ENCODE measurements at regions not wholly inside any gene's neighbourhood (a gene's known extent, or its start where the extent isn't known, plus 50 kb on each side); places are given as distances from the start of the nearest gene placed in this dataset.
A peak's percentile ranks its signal among the peaks of the same experiment; 100 is the strongest.

DNA sequence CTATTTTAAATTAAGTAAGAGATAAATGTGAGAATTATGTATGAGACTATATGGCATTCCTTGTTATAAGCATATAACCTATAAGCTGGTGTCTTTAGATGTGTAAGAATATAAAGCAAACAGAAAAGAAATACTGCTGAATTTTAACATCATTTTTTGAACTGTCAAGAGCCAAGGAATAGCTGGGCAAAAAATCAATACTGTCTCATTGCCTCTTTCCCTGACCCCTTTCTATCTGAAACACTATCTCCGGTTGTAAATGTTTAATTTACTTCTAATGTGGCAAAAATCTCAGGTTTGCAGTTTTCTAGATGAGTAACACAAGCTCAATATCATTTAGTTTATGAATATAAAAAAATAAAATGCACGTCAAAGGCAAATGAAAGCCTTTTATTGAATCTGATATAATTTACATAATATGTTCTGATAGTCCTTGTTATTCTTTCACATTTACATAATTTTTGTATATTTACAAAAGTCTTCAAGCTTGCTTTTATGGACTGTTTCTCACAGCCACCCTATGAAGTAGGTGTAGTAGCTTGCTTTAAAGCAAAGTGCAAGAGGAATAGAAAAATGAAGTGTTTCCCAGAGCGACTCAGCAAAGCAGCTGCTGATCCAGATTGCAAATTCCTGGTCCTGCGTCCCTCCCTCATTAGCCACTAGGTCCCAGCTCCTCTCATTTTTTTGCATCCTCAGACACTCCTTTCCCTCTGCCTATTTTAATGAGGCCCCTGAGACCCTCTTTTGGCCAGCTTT is 188.2 kb upstream of the RFC3 start:
- Histone ChIP-seq H3K9me3 (ENCODE audit: low read length) (no peaks in the 10 kb centered on the region), H3K36me3 (ENCODE audit: insufficient read depth, low read length) (no peaks in the 10 kb centered on the region), H3K4me1 (ENCODE audit: insufficient read depth, low read length) (peaks cover 15% of the 10 kb centered on the region), H3K4me3 (ENCODE audit: low read length) (no peak overlapping the region), H3K27me3 (ENCODE audit: insufficient read depth, low read length) (no peaks in the 10 kb centered on the region), H2AFZ (ENCODE audit: low read depth, low read length) (no peak overlapping the region)

DNA sequence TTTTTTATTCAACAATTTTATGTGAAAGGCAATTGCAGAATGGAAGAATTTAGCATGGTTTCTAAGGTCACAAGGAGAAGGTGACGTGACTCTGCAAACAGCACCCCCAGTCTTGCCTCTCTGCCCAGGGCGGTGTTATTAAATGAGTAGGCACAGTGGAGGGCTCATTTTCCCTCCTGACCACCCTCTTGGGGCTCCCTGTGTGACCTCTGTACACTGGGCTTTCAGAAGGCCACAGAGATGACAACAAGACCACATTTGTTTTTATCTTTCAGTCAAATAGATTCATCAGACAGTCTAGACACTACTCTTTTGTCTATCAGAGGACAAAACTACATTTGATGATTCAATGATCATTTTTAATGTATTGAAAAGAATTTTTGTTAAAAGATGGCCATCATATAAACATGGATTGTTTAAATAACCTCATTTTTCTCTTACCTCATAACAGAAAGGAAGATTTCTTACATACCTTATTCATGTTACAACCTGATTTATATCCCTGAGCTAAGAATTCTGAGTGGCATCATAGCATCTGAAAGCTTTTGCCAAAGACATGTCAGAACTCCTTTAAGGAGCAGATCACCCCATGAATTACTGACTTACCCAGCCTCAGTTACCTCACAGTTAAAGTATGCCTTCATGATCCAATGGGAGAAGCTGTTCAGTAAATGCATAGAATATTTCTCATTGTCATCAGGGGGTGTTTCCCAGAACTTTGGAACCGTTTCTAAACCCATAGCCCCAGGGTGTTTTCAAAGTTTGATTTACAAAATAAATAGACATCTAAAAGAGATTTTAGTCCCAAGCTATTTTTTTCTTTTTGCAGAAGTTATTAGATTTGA is 184.0 kb upstream of the RFC3 start:
- no peak overlapping the region for H3K4me3 ChIP-seq (ENCODE audit: low read length)
- peaks cover 16% of the 10 kb centered on the region for H3K4me1 ChIP-seq (ENCODE audit: insufficient read depth, low read length)
- H3K27me3 ChIP-seq (ENCODE audit: insufficient read depth, low read length): no peaks in the 10 kb centered on the region
- H3K36me3 ChIP-seq (ENCODE audit: insufficient read depth, low read length): no peaks in the 10 kb centered on the region
- no peaks in the 10 kb centered on the region for H3K9me3 ChIP-seq (ENCODE audit: low read length)
- H2AFZ ChIP-seq (ENCODE audit: low read depth, low read length): peak overlapping the region; percentile 38

GRCh38 chr13:33634546-33634982 is 183.4 kb upstream of the RFC3 start:
- H3K9me3 ChIP-seq (ENCODE audit: low read length): no peaks in the 10 kb centered on the region
- H2AFZ ChIP-seq (ENCODE audit: low read depth, low read length): peak overlapping the region; percentile 38
- H3K27me3 ChIP-seq (ENCODE audit: insufficient read depth, low read length): no peaks in the 10 kb centered on the region
- no peaks in the 10 kb centered on the region for H3K36me3 ChIP-seq (ENCODE audit: insufficient read depth, low read length)
- H3K4me3 ChIP-seq (ENCODE audit: low read length): no peak overlapping the region
- H3K4me1 ChIP-seq (ENCODE audit: insufficient read depth, low read length): peaks cover 16% of the 10 kb centered on the region

DNA sequence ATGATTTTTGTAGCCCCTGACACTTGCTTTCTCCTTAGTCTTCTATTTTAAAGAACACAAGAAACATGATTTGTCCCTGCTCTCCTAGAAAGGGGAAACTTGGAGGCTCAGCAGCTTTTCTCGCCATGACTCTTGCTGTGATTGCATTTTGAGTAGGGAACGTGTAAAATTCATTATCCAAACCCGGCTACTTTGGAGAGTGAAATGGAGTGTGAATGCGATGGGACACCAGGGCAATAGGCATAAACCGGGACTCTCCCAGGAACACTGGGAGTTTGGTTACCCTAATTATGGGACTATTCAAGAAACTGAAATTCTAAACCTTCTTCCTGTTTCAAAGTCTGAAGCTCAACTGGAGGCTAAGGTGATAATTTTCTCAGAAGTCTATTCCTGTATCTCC is 181.7 kb upstream of the RFC3 start:
- no peak overlapping the region for H2AFZ ChIP-seq (ENCODE audit: low read depth, low read length)
- H3K4me1 ChIP-seq (ENCODE audit: insufficient read depth, low read length): peaks cover 16% of the 10 kb centered on the region
- H3K9me3 ChIP-seq (ENCODE audit: low read length): no peaks in the 10 kb centered on the region
- H3K4me3 ChIP-seq (ENCODE audit: low read length): no peak overlapping the region
- H3K36me3 ChIP-seq (ENCODE audit: insufficient read depth, low read length): no peaks in the 10 kb centered on the region
- no peaks in the 10 kb centered on the region for H3K27me3 ChIP-seq (ENCODE audit: insufficient read depth, low read length)

- H3K9me3 ChIP-seq (ENCODE audit: low read length): no peaks in the 10 kb centered on the region
- no peak overlapping the region for H2AFZ ChIP-seq (ENCODE audit: low read depth, low read length)
- peaks cover 16% of the 10 kb centered on the region for H3K4me1 ChIP-seq (ENCODE audit: insufficient read depth, low read length)
- no peak overlapping the region for H3K4me3 ChIP-seq (ENCODE audit: low read length)
- no peaks in the 10 kb centered on the region for H3K27me3 ChIP-seq (ENCODE audit: insufficient read depth, low read length)
- H3K36me3 ChIP-seq (ENCODE audit: insufficient read depth, low read length): no peaks in the 10 kb centered on the region
These were observed 180.8 kb upstream of the RFC3 start for GRCh38 chr13:33636955-33637670.

DNA sequence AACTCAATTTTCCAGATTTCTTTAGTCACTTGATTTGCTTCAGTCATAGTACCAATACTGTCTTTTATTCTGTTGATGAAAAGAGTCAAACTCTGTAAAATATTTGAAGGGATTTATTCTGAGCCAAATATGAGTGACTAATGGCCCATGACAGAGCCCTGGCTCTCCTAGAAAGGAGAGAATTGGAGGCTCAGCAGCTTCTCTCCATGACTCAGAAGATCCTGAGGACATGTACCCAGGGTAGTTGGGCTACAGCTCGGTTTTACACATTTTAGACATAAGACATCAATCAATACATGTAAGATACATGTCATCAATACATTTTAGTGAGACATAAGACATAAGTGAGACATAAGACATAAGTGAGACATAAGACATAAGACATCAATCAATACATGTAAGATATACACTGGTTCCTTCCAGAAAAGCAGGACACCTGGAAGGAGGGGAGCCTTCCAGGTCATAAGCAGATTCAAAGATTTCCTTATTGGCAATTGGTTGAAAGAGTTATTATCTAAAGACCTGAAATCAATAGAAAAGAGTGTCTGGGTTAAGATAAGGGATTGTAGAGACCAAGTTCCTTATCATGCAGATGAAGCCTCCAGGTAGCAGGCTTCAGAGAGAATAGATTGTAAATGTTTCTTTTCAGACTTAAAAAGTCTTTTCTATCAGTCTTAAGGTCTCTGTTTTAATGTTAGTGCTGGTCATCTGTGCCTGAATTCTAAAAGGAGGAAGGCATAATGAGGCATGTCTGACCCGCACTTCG is 179.8 kb upstream of the RFC3 start:
- Histone ChIP-seq H3K36me3 (ENCODE audit: insufficient read depth, low read length) (no peaks in the 10 kb centered on the region), H3K27me3 (ENCODE audit: insufficient read depth, low read length) (no peaks in the 10 kb centered on the region), H2AFZ (ENCODE audit: low read depth, low read length) (no peak overlapping the region), H3K4me1 (ENCODE audit: insufficient read depth, low read length) (peaks cover 18% of the 10 kb centered on the region), H3K9me3 (ENCODE audit: low read length) (no peaks in the 10 kb centered on the region), H3K4me3 (ENCODE audit: low read length) (no peak overlapping the region)

- H3K9me3 ChIP-seq (ENCODE audit: low read length): no peaks in the 10 kb centered on the region
- H3K4me3 ChIP-seq (ENCODE audit: low read length): no peak overlapping the region
- peaks cover 8% of the 10 kb centered on the region for H3K4me1 ChIP-seq (ENCODE audit: insufficient read depth, low read length)
- H3K27me3 ChIP-seq (ENCODE audit: insufficient read depth, low read length): no peaks in the 10 kb centered on the region
- H3K36me3 ChIP-seq (ENCODE audit: insufficient read depth, low read length): no peaks in the 10 kb centered on the region
- no peak overlapping the region for H2AFZ ChIP-seq (ENCODE audit: low read depth, low read length)
These were observed 178.8 kb upstream of the RFC3 start for GRCh38 chr13:33639158-33639557.

- Histone ChIP-seq H3K36me3 (ENCODE audit: insufficient read depth, low read length) (no peaks in the 10 kb centered on the region), H3K4me1 (ENCODE audit: insufficient read depth, low read length) (peaks cover 4% of the 10 kb centered on the region), H3K4me3 (ENCODE audit: low read length) (no peak overlapping the region), H2AFZ (ENCODE audit: low read depth, low read length) (no peak overlapping the region), H3K27me3 (ENCODE audit: insufficient read depth, low read length) (no peaks in the 10 kb centered on the region), H3K9me3 (ENCODE audit: low read length) (no peaks in the 10 kb centered on the region)
These were observed 178.3 kb upstream of the RFC3 start for GRCh38 chr13:33639626-33640080.

- Histone ChIP-seq H3K9me3 (ENCODE audit: low read length) (no peaks in the 10 kb centered on the region), H3K4me1 (ENCODE audit: insufficient read depth, low read length) (peaks cover 5% of the 10 kb centered on the region), H3K36me3 (ENCODE audit: insufficient read depth, low read length) (no peaks in the 10 kb centered on the region), H3K27me3 (ENCODE audit: insufficient read depth, low read length) (no peaks in the 10 kb centered on the region), H2AFZ (ENCODE audit: low read depth, low read length) (no peak overlapping the region), H3K4me3 (ENCODE audit: low read length) (no peak overlapping the region)
These were observed 177.1 kb upstream of the RFC3 start for GRCh38 chr13:33640832-33641231.

DNA sequence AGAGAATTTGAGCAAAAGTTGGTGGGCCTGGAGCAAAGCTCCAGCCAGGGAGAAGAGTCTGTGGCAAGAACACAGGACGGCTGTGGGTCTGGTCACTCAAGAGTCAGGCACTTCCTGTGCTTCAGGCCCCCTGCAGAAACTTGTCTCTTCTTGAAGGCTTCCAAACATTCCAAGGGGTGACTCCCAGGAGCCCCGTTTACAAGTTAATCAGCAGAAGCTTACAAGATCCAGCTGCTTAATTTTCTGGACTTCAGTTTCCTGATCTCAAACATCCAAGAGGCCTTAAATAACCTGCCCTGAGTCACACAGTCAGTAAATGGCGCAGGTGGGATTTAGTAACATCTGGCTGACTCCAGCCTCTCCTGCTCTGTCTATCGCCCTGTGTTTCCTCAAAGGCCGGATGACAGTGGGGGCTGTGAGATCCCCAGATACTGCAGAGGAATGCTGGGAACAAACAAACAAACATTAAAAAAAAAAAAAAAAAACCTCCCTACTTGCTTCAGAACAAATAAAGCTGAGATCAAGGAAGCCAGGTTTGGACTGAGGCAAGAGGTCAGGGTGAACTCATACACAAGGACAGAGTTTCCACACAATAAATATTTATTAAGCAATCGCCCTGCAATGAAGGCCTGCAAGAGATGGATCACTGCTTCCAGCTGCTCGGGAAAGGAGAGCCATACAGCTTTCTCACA is 175.4 kb upstream of the RFC3 start:
- H3K36me3 ChIP-seq (ENCODE audit: insufficient read depth, low read length): no peaks in the 10 kb centered on the region
- no peaks in the 10 kb centered on the region for H3K27me3 ChIP-seq (ENCODE audit: insufficient read depth, low read length)
- H2AFZ ChIP-seq (ENCODE audit: low read depth, low read length): no peak overlapping the region
- no peak overlapping the region for H3K4me3 ChIP-seq (ENCODE audit: low read length)
- H3K4me1 ChIP-seq (ENCODE audit: insufficient read depth, low read length): peaks cover 5% of the 10 kb centered on the region
- H3K9me3 ChIP-seq (ENCODE audit: low read length): no peaks in the 10 kb centered on the region

DNA sequence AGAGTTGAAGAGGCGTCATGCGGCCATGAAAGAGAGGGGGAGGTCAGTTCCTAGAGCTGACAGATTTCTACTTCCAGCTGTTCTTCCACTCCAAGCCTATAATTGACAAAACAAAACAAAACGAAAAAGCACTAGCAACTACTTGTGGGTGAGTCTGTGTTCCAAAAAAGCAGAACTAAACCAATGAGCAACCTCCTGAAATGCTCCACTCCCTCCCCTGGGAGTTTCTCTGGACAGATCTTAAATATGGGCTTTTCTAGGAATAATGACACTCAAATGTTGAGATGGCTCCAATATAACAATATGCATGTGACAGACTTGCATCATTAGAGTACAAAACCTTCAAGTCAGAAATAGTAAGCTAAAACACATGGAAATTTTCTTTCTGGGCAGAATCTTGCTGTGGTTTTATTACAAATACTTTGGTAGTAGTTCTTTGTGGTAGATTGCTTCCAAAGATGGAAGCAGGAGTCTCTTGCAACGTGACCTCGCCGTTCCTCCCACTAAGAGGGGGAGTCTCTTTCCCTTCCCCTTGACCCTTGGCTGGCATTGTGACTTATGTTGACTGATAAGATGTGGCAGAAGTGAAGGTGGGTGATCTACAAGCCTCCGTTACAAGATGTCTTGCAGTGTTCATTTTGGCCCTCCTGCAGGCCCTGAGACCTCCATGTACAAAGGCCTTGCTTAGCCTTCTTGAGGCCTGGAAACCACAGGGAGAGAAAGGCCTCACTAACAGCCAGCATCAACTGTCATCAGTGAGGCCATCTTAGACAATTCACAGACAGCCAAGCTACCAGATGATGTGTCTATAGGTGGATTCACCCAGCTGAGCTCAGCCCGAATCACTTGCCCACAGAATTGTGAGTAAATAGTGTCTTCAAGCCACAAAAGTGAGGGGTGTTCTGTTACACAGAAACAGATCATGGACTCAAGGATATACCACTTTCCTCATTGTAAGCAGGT is 173.1 kb upstream of the RFC3 start:
- no peak overlapping the region for H2AFZ ChIP-seq (ENCODE audit: low read depth, low read length)

More for the DNA sequence above, 173.1 kb upstream of the RFC3 start:
- Histone ChIP-seq H3K36me3 (ENCODE audit: insufficient read depth, low read length) (no peaks in the 10 kb centered on the region), H3K9me3 (ENCODE audit: low read length) (no peaks in the 10 kb centered on the region), H3K27me3 (ENCODE audit: insufficient read depth, low read length) (no peaks in the 10 kb centered on the region), H3K4me1 (ENCODE audit: insufficient read depth, low read length) (peaks cover 5% of the 10 kb centered on the region), H3K4me3 (ENCODE audit: low read length) (no peak overlapping the region)

Data from neuron (in vitro differentiated cells).